ENCODE measurements at regions not wholly inside any gene's neighbourhood (a gene's known extent, or its start where the extent isn't known, plus 50 kb on each side); places are given as distances from the start of the nearest gene placed in this dataset.

DNA sequence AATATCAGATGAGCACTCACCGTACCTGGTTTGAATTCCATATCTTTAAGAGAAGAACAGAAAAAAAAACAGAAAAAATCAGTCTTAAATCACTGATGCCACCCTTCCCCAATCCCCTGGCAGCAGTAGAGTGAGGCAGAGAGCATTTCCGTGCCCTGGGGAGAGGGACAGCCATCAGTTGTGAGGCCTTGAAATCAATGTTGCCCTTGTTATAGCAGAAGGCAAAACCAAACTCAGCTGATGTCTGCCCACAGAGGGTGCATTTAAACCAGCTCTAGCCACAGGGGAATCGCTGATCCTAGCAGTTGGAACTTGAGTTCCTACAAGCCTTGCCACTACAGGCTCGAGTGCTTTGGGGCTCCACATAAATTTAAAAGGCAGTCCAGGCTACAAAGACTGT is 338.5 kb upstream of the FMR1 start:
- TF ChIP-seq, protein P1, sequence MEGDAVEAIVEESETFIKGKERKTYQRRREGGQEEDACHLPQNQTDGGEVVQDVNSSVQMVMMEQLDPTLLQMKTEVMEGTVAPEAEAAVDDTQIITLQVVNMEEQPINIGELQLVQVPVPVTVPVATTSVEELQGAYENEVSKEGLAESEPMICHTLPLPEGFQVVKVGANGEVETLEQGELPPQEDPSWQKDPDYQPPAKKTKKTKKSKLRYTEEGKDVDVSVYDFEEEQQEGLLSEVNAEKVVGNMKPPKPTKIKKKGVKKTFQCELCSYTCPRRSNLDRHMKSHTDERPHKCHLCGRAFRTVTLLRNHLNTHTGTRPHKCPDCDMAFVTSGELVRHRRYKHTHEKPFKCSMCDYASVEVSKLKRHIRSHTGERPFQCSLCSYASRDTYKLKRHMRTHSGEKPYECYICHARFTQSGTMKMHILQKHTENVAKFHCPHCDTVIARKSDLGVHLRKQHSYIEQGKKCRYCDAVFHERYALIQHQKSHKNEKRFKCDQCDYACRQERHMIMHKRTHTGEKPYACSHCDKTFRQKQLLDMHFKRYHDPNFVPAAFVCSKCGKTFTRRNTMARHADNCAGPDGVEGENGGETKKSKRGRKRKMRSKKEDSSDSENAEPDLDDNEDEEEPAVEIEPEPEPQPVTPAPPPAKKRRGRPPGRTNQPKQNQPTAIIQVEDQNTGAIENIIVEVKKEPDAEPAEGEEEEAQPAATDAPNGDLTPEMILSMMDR (IDR thresholded peaks at IDR 0.05; ENCODE audit: low read depth, low read length), result no peak
- in situ Hi-C loops (cut with HindIII; ENCODE audit: low sequenced_read_pairs), result no loop called here
- no peak for DNase-seq (ENCODE audit: low read depth, low spot score)
- H3K4me3 ChIP-seq (ENCODE audit: low read depth, low read length), result no peak overlapping the region

DNA sequence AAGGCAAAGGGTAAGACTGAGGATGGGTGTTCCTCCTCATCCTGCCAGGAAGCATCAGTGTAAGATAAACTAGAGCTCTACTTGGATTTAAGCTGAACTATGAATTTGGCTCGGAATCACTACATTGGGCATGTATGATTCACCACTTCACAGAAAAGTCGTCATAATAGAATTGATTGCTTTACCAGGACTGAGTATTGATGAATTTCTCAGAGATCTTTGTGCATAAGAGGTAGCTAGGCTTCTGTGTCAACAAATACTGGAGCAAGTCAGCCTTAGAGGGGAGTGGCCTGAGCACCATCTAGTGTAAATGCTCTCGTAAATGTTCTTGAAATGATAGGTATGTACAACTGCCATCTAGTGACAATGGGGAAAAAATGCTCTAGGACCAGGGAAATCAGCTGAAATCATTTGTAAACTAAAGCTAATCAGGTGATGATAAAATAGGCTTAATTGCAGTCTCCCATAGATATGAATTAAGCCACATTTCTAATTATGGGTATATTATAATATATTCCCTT is 309.5 kb upstream of the FMR1 start:
- H3K4me3 ChIP-seq (ENCODE audit: low read depth, low read length), result no peak overlapping the region
- no peak for DNase-seq (ENCODE audit: low read depth, low spot score)
- in situ Hi-C loops (cut with HindIII; ENCODE audit: low sequenced_read_pairs), result no loop called here
- TF ChIP-seq, protein P1 (IDR thresholded peaks at IDR 0.05; ENCODE audit: low read depth, low read length), result no peak

DNA sequence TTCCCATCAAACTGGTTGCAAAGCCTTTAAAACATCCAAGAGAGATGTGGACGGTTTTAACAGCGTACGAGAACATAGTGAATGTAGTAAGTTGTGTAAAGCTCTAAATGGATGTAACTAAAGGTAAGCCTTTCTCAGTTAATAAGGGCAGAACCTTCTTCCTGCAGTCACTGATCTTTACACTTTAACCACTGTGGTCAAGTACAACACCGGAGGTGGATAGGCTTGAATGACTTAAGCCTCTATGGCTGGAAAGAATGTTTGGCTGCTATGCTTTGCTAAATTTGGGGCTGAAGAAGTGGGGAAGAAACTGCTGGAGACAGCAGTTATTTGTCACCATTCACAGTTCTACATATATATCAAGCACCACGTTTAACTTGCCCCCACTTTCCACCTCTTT is 285.1 kb upstream of the FMR1 start:
- no peak for DNase-seq (ENCODE audit: low read depth, low spot score)
- no peak overlapping the region for H3K4me3 ChIP-seq (ENCODE audit: low read depth, low read length)
- TF ChIP-seq, protein P1 (IDR thresholded peaks at IDR 0.05; ENCODE audit: low read depth, low read length), result no peak
- in situ Hi-C loops (cut with HindIII; ENCODE audit: low sequenced_read_pairs), result no loop called here

DNA sequence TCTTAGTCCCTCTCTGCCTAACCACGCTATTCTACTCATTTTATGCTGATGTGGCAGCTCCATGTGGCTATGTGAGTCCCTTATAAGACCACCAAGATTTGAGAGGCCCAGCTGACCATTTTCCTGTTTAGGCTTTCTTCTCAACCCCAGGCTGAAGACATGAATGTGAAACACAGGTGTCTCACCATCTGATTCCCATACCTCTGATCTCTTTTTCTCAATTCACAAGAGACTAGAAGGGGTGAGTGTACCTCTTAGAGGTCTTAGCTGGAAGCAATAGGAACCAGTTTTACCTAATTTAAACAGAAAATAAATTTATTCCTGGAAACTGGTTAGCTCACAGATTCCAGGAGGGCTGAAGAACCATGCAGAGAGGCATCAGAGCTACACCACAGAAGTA is 276.5 kb upstream of the FMR1 start:
- no peak for DNase-seq (ENCODE audit: low read depth, low spot score)
- in situ Hi-C loops (cut with HindIII; ENCODE audit: low sequenced_read_pairs), result no loop called here
- TF ChIP-seq, protein P1 (IDR thresholded peaks at IDR 0.05; ENCODE audit: low read depth, low read length), result no peak
- no peak overlapping the region for H3K4me3 ChIP-seq (ENCODE audit: low read depth, low read length)

DNA sequence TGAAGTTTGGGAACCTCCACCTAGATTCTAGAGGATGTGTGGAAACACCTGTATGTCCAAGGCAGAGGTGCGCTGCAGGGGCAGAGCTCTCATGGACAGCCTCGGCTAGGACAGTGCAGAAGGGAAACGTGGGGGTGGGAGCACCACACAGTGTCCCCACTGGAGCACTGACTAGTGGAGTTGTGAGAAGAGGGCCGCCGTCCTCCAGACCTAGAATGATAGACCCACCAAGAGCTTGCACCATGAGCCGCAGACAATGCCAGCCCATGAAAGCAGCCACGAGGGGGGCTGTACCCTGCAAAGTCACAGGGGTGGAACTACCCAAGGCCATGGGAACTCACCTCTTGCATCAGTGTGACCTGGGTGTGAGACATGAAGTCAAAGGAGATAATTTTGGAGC is 274.5 kb upstream of the FMR1 start:
- DNase-seq (ENCODE audit: low read depth, low spot score), result no peak
- in situ Hi-C loops (cut with HindIII; ENCODE audit: low sequenced_read_pairs), result no loop called here
- TF ChIP-seq, protein P1 (IDR thresholded peaks at IDR 0.05; ENCODE audit: low read depth, low read length), result no peak
- H3K4me3 ChIP-seq (ENCODE audit: low read depth, low read length), result no peak overlapping the region

DNA sequence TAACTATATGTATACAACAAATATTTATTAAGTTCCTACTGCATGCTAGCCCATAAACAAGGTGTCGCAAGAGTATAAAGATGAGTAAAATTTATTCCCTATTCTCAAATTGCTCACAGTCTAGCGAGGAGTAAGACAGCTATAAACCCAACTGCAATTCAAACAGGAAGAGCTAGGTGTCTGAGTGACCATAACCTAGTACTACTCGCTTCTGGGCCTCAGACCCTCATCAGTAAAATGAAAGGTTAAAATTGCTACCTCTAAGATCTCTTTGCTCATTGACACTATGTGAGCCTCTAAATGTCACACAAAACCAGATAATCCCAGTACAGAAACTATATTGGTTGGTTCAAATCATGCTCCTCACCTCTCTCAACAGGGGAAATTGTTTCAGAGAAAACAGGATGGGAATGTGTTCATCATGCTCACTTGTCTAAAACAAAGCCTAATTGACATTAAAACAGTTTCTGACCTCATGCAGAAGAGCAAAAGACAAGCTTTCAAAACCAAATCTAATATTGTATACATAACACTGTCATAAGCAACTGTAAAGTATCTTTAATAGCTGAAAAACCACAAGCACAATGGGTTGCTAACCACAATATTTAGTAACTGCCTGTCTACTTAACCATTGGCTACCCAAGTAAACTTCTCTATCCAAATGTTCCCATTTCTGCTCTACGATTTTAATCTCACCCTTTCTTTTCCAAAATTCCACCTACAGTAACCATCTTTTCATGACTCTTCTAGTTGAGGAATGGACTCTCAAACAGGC is 264.6 kb upstream of the FMR1 start:
- H3K4me3 ChIP-seq (ENCODE audit: low read depth, low read length), result no peak overlapping the region
- no peak for DNase-seq (ENCODE audit: low read depth, low spot score)
- TF ChIP-seq, protein P1 (IDR thresholded peaks at IDR 0.05; ENCODE audit: low read depth, low read length), result no peak
- in situ Hi-C loops (cut with HindIII; ENCODE audit: low sequenced_read_pairs), result no loop called here
